Muscle layer of duodenum (tissue), 2 donors: ENCODE measurements at regions not wholly inside any gene's neighbourhood (a gene's known extent, or its start where the extent isn't known, plus 50 kb on each side); places are given as distances from the start of the nearest gene placed in this dataset.
A peak's percentile ranks its signal among the peaks of the same experiment; 100 is the strongest.

Experiments
- H3K27ac ChIP-seq: one replicate; pipeline ENCODE4 v1.7.0; 2013; ENCODE audit warnings: mild to moderate bottlenecking, low read length
- H3K27me3 ChIP-seq: one replicate; pipeline ENCODE4 v1.7.0; 2013; ENCODE audit warnings: low read depth, mild to moderate bottlenecking, control low read depth, low read length
- H3K36me3 ChIP-seq, 2 donors: one replicate each; pipeline ENCODE4 v1.7.0; 2013; ENCODE audit warnings: low read length in 2 of 2, control low read depth in 1 of 2, mild to moderate bottlenecking in 1 of 2; ENCODE audit not compliant: insufficient read depth in 2 of 2, control insufficient read depth in 1 of 2
- H3K4me1 ChIP-seq, 2 donors: one replicate each; pipeline ENCODE4 v1.7.0; 2013; ENCODE audit warnings: low read length in 2 of 2, mild to moderate bottlenecking in 2 of 2, control low read depth in 1 of 2, moderate library complexity in 1 of 2; ENCODE audit not compliant: insufficient read depth in 2 of 2, control insufficient read depth in 1 of 2
- H3K4me3 ChIP-seq, 2 donors: one replicate each; pipeline ENCODE4 v1.7.0; 2013; ENCODE audit warnings: low read length in 2 of 2, low read depth in 1 of 2, mild to moderate bottlenecking in 1 of 2
- H3K9me3 ChIP-seq, 2 donors: one replicate each; pipeline ENCODE4 v1.7.0; 2013; ENCODE audit warnings: low read length in 2 of 2, control low read depth in 1 of 2, mild to moderate bottlenecking in 1 of 2; ENCODE audit not compliant: control insufficient read depth in 1 of 2
- donor health status: healthy.

DNA sequence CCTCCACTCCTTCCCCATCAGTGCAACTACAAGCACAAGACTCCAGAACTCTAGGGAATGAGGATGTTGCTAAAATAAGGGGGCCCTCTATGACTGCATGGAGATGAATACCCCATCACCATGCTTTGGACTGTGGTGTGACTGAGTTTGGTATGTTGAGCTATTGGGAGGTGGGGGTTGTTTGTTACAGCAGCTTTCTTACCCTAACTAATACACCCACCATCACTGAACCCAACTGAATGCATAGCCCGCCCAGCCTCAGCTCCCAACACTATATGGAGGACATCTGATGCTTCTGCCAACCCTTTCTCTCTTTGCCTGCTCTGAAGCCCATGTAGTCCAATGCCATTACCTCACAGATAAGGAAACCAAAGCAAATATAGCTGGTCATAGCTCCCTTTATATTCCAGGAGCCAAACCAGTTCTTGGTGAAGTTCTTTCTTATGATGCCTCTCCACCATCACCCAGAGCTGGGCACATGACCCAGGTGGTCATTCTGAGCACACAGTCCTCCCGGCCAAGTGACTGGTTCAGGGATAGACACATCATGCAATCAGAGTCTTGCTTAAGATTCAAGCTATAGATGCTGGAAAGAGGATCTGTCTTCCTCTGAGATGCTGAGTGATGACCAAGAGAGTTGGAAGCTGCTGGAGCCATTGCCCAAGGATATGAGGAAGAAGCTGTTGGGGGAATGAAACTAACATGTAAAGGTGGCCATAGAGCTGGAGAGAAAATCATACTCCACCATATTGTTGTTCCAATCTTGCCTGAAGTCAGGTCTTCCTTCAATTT is 155.6 kb upstream of the HAAO start:
- H3K36me3 ChIP-seq, result no peaks in the 10 kb centered on the region
- no peaks in the 10 kb centered on the region for H3K9me3 ChIP-seq
- H3K4me1 ChIP-seq, result peaks cover 4 to 13% of the 10 kb centered on the region in 2 donors
- H3K27ac ChIP-seq, result no peak overlapping the region
- no peaks in the 10 kb centered on the region for H3K27me3 ChIP-seq
- no peak overlapping the region for H3K4me3 ChIP-seq

DNA sequence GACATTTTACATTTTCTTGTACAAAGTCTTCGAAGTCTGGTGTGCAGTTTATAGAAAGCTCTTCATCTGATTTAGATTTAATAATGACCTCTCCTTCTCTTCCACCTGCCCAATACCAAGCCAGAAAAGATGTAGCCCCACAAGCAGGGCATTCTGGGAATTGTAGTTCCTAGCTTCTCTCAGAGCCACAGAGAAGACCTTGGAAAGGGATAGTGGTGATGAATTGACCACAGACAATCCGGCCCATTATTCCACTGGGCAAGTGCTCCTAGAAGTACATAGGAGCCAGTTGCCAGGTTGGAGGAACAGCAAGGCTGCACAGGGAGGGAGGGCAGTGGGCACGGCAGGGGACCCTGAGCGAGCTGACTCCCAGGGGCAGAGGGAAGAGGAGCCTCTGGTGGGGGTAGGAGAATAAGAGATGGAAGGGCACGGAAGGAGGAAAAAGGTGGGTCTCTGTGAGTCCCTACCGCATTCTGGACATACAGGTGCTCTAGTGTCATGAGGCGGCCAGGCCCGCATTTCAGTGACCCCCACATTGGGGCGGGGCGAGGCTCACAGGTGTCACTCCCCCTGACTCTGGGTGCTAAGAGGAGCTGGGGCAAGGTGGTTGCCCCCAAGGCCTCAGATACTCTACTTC is 152.5 kb upstream of the HAAO start:
- peaks cover 4 to 16% of the 10 kb centered on the region in 2 donors for H3K4me1 ChIP-seq
- H3K4me3 ChIP-seq, result no peak overlapping the region
- H3K27me3 ChIP-seq, result no peaks in the 10 kb centered on the region
- no peaks in the 10 kb centered on the region for H3K9me3 ChIP-seq
- H3K36me3 ChIP-seq, result no peaks in the 10 kb centered on the region
- H3K27ac ChIP-seq, result no peak overlapping the region

DNA sequence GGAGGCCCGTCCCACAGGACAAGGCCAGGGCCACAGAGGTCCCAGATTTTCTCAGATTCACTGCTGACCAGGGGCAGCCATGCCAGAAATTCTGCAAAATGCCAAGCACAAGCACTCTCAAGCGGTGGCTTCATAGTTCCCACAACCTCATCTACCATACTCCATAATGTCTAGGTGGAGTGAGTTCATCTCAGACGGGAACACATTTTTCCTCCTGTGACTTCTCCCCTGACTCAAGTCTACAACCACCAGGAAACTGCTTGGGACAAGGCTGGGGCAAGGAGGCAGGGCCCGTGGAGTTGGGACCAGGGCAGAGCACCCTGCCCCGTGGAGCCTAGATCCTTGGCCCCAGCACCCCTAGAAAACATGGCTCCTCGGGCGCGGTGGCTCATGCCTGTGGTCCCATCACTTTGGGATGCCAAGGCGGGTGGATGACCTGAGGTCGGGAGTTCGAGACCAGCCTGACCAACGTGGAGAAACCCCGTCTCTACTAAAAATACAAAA is 150.7 kb upstream of the HAAO start:
- Histone ChIP-seq H3K27me3 (no peaks in the 10 kb centered on the region), H3K27ac (no peak overlapping the region), H3K9me3 (no peaks in the 10 kb centered on the region), H3K4me3 (no peak overlapping the region), H3K4me1 (peaks cover 4 to 23% of the 10 kb centered on the region in 2 donors), H3K36me3 (no peaks in the 10 kb centered on the region)

DNA sequence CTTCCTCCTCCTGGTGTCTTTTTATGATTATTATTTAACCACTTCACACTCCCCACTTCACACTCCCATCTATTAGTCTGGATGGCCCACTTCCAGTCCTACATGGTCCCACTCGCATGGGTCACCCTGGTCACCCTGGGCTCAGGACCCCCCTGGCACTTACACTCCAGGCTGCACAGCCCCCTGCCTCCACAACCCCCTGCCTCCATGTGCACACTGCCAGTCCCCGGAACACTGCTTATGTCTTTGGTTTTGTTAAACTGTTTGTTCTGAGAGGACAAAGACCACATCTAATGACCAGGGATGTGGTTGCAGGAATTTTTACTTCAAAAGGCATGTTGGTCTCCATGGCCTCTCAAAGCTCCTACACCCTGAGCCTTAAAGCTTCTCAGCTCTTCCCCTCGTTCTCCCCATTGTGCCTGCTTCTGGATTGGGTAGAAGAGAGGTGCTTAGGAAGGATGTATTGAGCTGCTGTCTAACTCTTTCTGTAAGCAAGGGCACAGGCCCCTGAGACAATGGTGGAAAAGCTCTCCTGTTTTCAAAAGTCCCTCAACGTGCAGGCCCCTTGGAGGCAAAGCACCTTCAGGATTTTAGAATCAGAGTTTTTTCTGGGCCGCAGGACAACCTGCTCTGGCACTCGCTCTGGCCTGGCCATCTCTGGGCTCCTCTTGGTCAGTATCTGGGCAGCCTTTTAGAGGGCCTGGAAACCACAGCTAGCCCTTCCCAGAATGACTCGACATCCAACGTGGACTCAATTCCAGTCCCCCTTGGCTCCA is 150.0 kb upstream of the HAAO start:
- no peak overlapping the region for H3K27ac ChIP-seq
- H3K9me3 ChIP-seq, result no peaks in the 10 kb centered on the region
- no peaks in the 10 kb centered on the region for H3K27me3 ChIP-seq
- no peak overlapping the region for H3K4me3 ChIP-seq
- H3K36me3 ChIP-seq, result no peaks in the 10 kb centered on the region
- H3K4me1 ChIP-seq, result peaks cover 4 to 20% of the 10 kb centered on the region in 2 donors

DNA sequence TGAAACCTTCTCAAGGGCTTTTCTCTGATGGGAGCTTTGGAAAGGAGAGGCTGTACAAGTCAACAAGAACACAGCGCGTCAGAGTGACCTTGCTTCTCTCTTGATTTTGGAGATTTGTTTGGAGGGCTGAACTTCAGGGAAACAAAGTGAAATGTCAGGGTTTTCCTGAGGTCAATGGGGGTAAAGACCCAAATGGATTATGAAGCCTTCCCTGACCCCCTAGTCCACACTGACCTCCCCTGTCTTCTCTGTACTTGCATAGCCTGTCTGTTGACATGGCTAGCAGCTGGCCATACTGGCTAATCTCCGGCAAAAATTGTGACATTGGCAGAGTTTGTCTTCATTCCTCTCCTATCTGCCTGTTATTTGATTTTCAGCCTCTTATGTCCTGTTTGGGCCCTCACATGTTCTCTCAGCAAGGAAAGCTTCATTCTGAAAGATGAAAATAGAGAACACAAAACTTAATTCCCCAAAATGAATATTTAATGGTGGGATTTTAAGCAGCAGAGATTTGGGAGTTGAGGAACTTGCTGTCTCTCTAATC is 149.3 kb upstream of the HAAO start:
- H3K4me3 ChIP-seq, result no peak overlapping the region
- H3K4me1 ChIP-seq, result peaks cover 2 to 13% of the 10 kb centered on the region in 2 donors
- H3K36me3 ChIP-seq, result no peaks in the 10 kb centered on the region
- H3K27me3 ChIP-seq, result no peaks in the 10 kb centered on the region
- H3K9me3 ChIP-seq, result no peaks in the 10 kb centered on the region
- H3K27ac ChIP-seq, result no peak overlapping the region

DNA sequence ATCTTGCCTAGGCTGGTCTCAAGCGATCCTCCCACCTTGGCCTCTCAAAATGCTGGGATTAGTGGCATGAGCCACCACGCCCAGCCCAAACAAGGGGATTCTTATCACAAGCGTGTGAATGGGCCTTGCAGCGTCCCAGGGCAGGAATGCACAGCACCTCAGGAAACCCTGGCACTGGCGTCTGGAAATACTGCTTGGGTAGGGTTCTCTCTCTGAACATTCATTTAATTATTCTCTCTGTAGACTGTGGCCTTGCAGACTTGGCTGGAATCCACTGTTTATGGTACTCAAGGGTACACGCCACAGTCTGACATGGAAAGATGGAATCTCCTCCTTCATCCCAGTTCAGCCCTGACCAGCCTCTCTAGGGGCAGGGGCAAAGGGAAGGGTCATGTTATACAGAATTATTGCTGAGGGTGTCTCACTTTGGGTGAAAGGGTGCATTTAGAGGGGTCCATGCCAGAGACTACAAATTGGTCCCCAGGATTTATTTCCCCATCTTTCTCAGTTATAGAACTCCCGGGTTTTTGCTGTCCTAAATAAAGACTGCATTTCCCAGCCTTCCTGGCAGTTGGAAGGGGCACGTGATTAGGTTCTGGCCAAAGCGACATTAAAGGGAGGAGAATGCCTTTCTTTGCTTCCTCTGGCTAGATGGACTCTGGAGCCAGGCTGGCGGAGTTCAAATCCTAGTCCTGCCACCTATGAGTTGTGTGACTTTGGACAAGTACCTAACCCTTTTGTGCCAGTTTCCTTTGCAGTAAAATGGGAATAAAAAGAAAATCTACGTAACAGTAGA is 147.2 kb upstream of the HAAO start:
- peaks cover 0 to 10% of the 10 kb centered on the region in 2 donors for H3K4me1 ChIP-seq
- no peaks in the 10 kb centered on the region for H3K27me3 ChIP-seq
- H3K4me3 ChIP-seq, result no peak overlapping the region
- H3K27ac ChIP-seq, result peak overlapping the region; percentile 27
- no peaks in the 10 kb centered on the region for H3K36me3 ChIP-seq
- no peaks in the 10 kb centered on the region for H3K9me3 ChIP-seq

DNA sequence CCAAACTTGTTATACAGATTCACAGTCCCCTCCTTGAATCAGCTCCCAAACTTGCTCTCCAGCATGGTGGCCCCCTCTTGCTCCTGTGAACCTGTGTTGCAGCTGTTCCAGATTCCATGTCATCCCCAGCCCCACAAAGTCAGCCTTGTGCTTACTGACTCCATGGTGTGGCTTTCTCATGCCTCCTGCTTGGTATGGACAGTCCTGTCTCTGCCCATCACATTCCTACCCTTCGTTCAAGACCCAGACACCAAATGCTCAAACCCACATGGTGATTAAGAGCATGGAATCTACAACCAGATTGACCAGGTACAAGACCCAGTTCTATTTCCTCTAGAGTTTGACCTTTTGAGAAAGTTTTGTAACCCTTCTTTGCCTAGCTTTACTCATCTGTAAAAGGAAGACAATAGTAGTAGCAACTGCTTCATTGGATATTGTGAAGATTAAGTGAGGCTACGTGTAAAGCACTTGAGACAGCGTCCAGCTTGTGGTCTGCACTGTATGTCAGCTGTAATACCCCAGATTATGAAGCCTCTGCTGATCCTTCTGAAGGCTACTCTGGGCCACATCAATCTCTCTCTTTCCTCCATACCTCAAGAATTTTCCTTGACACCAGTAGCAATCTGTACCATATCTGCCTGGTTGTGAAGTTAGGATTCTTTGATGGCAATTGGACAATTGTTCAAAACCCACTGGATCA is 146.4 kb upstream of the HAAO start:
- Histone ChIP-seq H3K9me3 (no peaks in the 10 kb centered on the region), H3K4me1 (peaks cover 0 to 10% of the 10 kb centered on the region in 2 donors), H3K36me3 (no peaks in the 10 kb centered on the region), H3K4me3 (no peak overlapping the region), H3K27me3 (no peaks in the 10 kb centered on the region), H3K27ac (peak overlapping the region; percentile 27)

DNA sequence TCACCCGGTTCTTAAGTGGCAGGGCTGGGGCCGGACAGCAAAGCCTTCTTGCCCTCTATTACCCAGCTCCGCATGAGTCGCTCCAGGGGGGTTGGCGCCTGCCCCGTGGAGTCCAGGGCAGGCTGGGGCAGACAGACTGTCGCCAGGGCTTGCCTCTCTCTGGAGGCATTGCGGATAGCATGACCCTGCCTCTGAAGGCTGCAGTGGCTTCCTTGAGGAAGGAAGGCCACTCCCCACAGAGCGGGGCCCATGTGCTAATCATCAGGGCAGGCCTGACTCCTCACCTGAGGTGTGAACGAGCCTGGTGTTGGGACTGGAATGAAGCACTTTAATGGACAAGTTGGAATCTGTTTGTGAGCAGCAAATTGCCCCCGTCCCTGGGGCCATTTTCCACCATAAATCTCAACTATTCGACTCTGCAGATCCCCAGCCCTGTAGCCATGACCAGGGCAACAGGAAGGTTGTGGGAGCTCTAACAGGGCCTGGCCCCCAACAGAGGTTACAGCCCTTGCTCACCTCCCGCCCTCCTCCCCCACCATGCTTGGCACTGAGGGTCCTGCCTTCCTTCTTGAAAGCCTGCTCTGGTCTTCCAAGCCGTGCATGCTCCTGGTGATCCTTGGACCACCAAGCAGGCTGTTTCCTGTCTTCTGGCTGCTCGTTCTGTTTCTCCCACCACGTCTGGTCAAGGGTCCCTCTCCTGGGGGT is 144.9 kb upstream of the HAAO start:
- Histone ChIP-seq H3K4me3 (no peak overlapping the region), H3K27ac (no peak overlapping the region)

DNA sequence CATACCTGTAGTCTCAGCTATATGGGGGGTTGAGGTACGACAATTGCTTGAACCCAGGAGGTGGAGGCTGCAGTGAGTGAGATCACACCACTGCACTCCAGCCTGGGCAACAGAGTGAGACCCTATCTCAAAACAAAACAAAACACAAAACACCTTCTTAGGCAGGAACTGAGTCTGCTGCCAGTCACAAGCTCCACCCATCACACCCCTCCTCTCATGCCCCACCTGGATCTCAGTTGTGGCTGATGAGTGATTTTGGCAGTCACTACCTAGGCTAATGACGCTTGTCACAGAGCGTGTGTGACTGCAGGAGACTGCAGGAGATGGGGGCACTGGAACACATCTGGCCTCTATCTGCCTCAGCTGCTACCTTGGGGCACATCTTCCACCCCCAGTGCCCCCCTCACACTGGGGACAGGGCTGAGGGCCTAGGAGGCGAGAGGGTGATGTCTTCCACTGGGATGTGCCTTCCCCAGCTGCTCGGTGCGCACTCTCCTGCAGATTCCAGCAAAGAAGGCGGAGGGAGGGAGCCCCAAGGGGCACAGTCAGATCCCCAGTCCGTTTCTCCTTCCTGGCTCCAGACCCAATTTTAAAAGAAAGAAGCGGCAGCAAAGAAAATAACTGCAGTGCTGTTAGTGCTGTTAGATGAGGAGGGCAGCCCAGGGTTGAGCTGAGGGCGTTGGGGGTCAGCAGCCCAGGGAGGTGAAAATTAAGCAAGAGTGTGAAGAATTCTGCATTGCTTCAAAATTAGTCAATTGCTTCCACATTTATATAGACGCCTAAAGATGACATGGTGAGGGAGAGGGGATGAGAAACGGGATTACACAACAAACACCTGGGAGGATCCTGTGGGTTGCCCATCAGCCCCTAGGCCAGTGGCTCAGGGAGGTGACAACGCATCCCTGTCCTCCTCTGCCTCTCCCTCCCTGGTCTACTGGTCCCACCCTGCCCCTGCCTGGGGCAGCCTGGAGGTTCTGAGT is 143.6 kb upstream of the HAAO start:
- Histone ChIP-seq H3K27ac (no peak overlapping the region), H3K4me1 (peaks cover 2 to 26% of the 10 kb centered on the region in 2 donors), H3K27me3 (no peaks in the 10 kb centered on the region), H3K9me3 (no peaks in the 10 kb centered on the region), H3K4me3 (no peak overlapping the region), H3K36me3 (no peaks in the 10 kb centered on the region)

More for the DNA sequence above, 144.9 kb upstream of the HAAO start:
- Histone ChIP-seq H3K36me3 (no peaks in the 10 kb centered on the region), H3K9me3 (no peaks in the 10 kb centered on the region), H3K27me3 (no peaks in the 10 kb centered on the region), H3K4me1 (peaks cover 0 to 17% of the 10 kb centered on the region in 2 donors)
